ENCODE measurements at regions not wholly inside any gene's neighbourhood (a gene's known extent, or its start where the extent isn't known, plus 50 kb on each side); places are given as distances from the start of the nearest gene placed in this dataset.

DNA sequence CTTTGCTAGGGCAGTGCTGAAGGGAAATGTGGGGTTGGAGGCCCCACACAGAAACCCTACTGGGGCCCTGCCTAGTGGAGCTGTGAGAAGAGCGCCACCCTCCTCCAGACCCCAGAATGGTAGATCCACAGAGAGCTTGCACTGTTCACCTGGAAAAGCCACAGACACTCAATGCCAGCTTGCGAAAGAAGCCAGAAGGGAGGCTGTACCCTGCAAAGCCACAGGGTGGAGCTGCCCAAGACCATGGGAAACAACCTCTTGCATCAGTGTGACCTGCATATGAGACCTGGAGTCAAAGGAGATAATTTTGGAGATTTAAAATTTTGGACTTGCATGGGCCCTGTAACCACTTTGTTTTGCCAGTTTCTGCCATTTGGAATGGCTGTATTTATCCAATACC, 615.4 kb upstream of the MIR17HG start:
- TF ChIP-seq, protein P1, sequence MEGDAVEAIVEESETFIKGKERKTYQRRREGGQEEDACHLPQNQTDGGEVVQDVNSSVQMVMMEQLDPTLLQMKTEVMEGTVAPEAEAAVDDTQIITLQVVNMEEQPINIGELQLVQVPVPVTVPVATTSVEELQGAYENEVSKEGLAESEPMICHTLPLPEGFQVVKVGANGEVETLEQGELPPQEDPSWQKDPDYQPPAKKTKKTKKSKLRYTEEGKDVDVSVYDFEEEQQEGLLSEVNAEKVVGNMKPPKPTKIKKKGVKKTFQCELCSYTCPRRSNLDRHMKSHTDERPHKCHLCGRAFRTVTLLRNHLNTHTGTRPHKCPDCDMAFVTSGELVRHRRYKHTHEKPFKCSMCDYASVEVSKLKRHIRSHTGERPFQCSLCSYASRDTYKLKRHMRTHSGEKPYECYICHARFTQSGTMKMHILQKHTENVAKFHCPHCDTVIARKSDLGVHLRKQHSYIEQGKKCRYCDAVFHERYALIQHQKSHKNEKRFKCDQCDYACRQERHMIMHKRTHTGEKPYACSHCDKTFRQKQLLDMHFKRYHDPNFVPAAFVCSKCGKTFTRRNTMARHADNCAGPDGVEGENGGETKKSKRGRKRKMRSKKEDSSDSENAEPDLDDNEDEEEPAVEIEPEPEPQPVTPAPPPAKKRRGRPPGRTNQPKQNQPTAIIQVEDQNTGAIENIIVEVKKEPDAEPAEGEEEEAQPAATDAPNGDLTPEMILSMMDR (IDR thresholded peaks at IDR 0.05) = no peak
- TF ChIP-seq POLR2A (IDR thresholded peaks at IDR 0.05) = no peak

Measured in esophagus squamous epithelium (tissue), 4 donors.